ENCODE measurements at regions not wholly inside any gene's neighbourhood (a gene's known extent, or its start where the extent isn't known, plus 50 kb on each side); places are given as distances from the start of the nearest gene placed in this dataset.

DNA sequence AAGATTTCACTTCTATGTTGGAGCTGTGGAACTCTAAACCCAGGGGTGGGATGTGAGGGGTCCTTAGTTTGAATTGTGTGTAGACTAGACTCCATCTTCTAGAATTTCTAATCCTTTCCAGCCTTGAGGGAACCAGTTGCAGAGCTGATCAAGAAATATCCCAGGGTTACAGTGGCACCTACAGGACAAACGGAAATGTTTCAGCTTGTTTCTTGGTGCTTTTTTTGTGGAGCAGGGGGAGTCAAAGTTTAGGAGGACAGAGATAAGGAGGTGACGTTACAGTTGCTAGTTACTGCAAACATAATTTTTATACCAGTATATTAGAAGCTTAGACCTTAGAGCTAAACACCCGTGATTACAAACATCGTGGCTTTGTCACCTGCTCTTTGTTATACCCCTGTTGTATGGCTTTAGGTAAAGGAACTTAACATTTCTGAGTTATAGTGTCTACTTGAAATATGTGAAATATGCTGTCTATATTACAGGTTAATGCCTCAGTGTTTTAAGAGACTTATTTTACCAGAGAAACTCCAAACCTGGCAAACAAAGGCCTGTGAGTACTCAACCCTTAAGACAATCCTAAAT, 84.5 kb upstream of the DYNC1I1 start:
- TF ChIP-seq, protein P1, sequence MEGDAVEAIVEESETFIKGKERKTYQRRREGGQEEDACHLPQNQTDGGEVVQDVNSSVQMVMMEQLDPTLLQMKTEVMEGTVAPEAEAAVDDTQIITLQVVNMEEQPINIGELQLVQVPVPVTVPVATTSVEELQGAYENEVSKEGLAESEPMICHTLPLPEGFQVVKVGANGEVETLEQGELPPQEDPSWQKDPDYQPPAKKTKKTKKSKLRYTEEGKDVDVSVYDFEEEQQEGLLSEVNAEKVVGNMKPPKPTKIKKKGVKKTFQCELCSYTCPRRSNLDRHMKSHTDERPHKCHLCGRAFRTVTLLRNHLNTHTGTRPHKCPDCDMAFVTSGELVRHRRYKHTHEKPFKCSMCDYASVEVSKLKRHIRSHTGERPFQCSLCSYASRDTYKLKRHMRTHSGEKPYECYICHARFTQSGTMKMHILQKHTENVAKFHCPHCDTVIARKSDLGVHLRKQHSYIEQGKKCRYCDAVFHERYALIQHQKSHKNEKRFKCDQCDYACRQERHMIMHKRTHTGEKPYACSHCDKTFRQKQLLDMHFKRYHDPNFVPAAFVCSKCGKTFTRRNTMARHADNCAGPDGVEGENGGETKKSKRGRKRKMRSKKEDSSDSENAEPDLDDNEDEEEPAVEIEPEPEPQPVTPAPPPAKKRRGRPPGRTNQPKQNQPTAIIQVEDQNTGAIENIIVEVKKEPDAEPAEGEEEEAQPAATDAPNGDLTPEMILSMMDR (IDR thresholded peaks at IDR 0.05; ENCODE audit: insufficient read depth, low read length, poor library complexity, severe bottlenecking) = no peak
- Histone ChIP-seq H3K27me3 (replicated peaks; ENCODE audit: control insufficient read depth, insufficient read depth, low read length) (no peaks in the 10 kb centered on the region), H3K36me3 (ENCODE audit: control insufficient read depth, insufficient read depth, low read length) (no peaks in the 10 kb centered on the region), H3K4me3 (replicated peaks; ENCODE audit: low read depth, low read length) (no peak overlapping the region)
- DNase-seq (ENCODE audit: extremely low read depth, insufficient read length) = no peak

DNA sequence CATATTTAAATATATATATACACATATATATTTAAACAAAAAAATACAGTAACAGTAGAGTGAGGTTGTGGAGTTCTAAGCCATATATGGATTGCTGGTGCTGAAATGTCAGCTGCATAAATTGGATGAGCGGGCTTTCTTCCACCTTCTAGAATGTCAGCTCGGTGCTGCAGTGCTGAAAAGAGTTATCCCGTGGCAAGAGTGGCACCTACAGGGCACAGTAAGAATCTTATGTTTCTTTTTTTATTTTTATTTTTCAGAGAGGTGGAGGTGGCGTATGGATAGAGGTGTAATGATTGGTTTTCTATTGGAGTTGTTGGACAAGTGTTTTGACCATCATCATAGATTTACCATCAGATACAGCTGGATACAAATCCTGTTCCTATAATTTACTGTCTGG, 86.2 kb upstream of the DYNC1I1 start:
- H3K4me3 ChIP-seq (replicated peaks; ENCODE audit: low read depth, low read length) = no peak overlapping the region
- DNase-seq (ENCODE audit: extremely low read depth, insufficient read length) = no peak
- TF ChIP-seq, protein P1 (IDR thresholded peaks at IDR 0.05; ENCODE audit: insufficient read depth, low read length, poor library complexity, severe bottlenecking) = peak; percentile 40
- no peaks in the 10 kb centered on the region for H3K27me3 ChIP-seq (replicated peaks; ENCODE audit: control insufficient read depth, insufficient read depth, low read length)
- H3K36me3 ChIP-seq (ENCODE audit: control insufficient read depth, insufficient read depth, low read length) = no peaks in the 10 kb centered on the region

DNA sequence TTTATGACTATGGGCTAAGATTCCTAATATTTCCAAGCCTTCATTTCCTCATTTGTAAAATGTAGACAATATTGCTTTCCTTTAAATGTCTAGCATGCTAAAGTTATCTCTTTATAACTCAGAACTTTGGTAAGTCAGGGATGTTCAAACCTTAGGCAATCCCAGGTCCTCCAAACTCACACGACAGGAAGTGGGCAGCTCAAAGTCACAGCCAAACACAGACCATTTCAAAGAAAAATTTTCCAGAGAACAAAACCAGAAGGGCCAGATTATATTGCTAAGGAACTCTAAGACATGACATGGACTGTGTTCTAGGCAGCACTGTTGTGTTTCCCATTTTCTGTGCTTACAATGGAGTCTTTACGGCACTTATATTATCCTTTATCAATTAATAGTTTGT, 87.8 kb upstream of the DYNC1I1 start:
- DNase-seq (ENCODE audit: extremely low read depth, insufficient read length) = no peak
- H3K4me3 ChIP-seq (replicated peaks; ENCODE audit: low read depth, low read length) = no peak overlapping the region
- H3K36me3 ChIP-seq (ENCODE audit: control insufficient read depth, insufficient read depth, low read length) = no peaks in the 10 kb centered on the region
- TF ChIP-seq, protein P1 (IDR thresholded peaks at IDR 0.05; ENCODE audit: insufficient read depth, low read length, poor library complexity, severe bottlenecking) = no peak
- H3K27me3 ChIP-seq (replicated peaks; ENCODE audit: control insufficient read depth, insufficient read depth, low read length) = no peaks in the 10 kb centered on the region

DNA sequence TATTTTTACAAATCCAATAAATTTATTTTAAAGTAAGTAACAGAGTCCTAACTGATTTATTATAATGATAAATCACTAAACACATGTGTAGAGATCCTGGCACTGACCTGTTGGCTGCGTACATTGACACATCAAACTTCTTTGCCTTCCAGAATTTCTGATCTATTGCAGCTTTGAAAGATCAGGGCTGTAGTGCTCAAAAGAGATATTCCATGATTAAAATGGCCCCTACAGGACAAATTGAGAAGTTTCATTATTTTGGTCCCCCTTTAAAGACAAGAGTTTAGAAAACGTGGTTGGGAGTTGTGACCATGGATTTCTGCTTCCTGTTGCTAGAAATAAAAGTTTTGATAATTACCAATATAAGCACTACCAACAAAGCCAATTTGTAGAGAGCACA, 87.7 kb upstream of the PDK4 start:
- no peaks in the 10 kb centered on the region for H3K36me3 ChIP-seq (ENCODE audit: control insufficient read depth, insufficient read depth, low read length)
- H3K27me3 ChIP-seq (replicated peaks; ENCODE audit: control insufficient read depth, insufficient read depth, low read length) = no peaks in the 10 kb centered on the region
- TF ChIP-seq, protein P1 (IDR thresholded peaks at IDR 0.05; ENCODE audit: insufficient read depth, low read length, poor library complexity, severe bottlenecking) = peak; percentile 36
- DNase-seq (ENCODE audit: extremely low read depth, insufficient read length) = no peak
- H3K4me3 ChIP-seq (replicated peaks; ENCODE audit: low read depth, low read length) = no peak overlapping the region

DNA sequence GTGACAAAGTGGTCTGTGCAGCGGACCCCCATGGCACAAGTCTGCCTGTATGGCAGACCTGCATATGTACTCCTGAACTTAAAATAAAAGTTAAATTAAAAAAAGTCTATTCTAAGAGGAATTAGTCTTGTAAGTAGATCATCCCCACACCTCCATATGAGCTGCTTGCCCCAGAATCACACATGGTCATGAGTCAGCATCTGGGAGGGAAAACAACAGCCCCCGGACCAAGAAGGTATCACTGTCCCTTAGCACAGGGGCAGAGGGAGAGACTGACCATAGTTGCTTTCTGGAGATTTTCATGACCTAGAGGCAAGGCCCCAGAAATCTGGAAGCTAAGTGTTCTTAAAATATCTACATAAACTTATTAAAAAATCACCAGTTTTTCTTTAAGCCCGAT, 86.6 kb upstream of the PDK4 start:
- no peaks in the 10 kb centered on the region for H3K27me3 ChIP-seq (replicated peaks; ENCODE audit: control insufficient read depth, insufficient read depth, low read length)
- no peaks in the 10 kb centered on the region for H3K36me3 ChIP-seq (ENCODE audit: control insufficient read depth, insufficient read depth, low read length)
- H3K4me3 ChIP-seq (replicated peaks; ENCODE audit: low read depth, low read length) = no peak overlapping the region
- TF ChIP-seq, protein P1 (IDR thresholded peaks at IDR 0.05; ENCODE audit: insufficient read depth, low read length, poor library complexity, severe bottlenecking) = no peak
- no peak for DNase-seq (ENCODE audit: extremely low read depth, insufficient read length)

DNA sequence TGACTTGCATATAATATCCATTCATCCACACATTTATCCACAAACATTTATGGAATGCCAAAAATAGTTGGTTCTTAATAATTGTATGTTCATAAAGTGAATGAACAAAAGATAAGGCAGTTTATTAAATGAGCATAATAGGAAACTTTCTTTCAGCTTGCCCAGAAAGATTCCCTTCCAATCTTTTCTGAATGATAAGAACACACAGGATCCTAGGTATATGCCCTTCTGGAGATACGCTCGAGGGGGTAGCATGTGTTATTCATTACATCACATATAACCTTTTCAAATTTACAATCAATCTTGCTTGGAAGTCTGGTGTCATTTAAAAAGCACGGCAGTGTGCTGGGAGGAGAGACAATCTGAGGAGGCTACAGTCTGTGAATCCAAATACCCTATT, 80.4 kb upstream of the PDK4 start:
- Histone ChIP-seq H3K36me3 (ENCODE audit: control insufficient read depth, insufficient read depth, low read length) (no peaks in the 10 kb centered on the region), H3K4me3 (replicated peaks; ENCODE audit: low read depth, low read length) (no peak overlapping the region), H3K27me3 (replicated peaks; ENCODE audit: control insufficient read depth, insufficient read depth, low read length) (no peaks in the 10 kb centered on the region)
- DNase-seq (ENCODE audit: extremely low read depth, insufficient read length) = no peak
- TF ChIP-seq, protein P1 (IDR thresholded peaks at IDR 0.05; ENCODE audit: insufficient read depth, low read length, poor library complexity, severe bottlenecking) = no peak

All from GM06990 (cell line).